HG03354 (cell line): ENCODE measurements at regions not wholly inside any gene's neighbourhood (a gene's known extent, or its start where the extent isn't known, plus 50 kb on each side); places are given as distances from the start of the nearest gene placed in this dataset.

Experiments
- ATAC-seq: cut with Tn5 transposase; IDR thresholded peaks from one replicate; pipeline ENCODE4 v1.9.1; 2021; ENCODE audit warnings: mild to moderate bottlenecking; ENCODE audit not compliant: unreplicated experiment, poor library complexity, severe bottlenecking

- ATAC-seq, result no peak
These were observed 593.7 kb upstream of the KLF4 start for GRCh38 chr9:108083160-108083750.

- no peak for ATAC-seq
These were observed 591.5 kb upstream of the KLF4 start for GRCh38 chr9:108081112-108081511.

GRCh38 chr9:108080285-108080684 lies 590.7 kb upstream of the KLF4 start:
- ATAC-seq, result no peak

- no peak for ATAC-seq
These were observed 589.2 kb upstream of the KLF4 start for GRCh38 chr9:108078811-108079210.

GRCh38 chr9:108078375-108078774 lies 588.8 kb upstream of the KLF4 start:
- ATAC-seq, result no peak

- no peak for ATAC-seq
These were observed 588.0 kb upstream of the KLF4 start for GRCh38 chr9:108077556-108077955.

GRCh38 chr9:108074900-108075299 lies 585.3 kb upstream of the KLF4 start:
- ATAC-seq, result no peak

GRCh38 chr9:108073823-108074222 lies 584.3 kb upstream of the KLF4 start:
- ATAC-seq, result no peak

- no peak for ATAC-seq
These were observed 583.2 kb upstream of the KLF4 start for GRCh38 chr9:108072740-108073139.

GRCh38 chr9:108070861-108071260 lies 581.3 kb upstream of the KLF4 start:
- no peak for ATAC-seq

- ATAC-seq, result no peak
These were observed 580.4 kb upstream of the KLF4 start for GRCh38 chr9:108069991-108070390.

- ATAC-seq, result no peak
These were observed 573.1 kb upstream of the KLF4 start for GRCh38 chr9:108062680-108063079.

GRCh38 chr9:108060175-108060574 lies 570.6 kb upstream of the KLF4 start:
- no peak for ATAC-seq

GRCh38 chr9:108058135-108058814 lies 568.7 kb upstream of the KLF4 start:
- no peak for ATAC-seq

- no peak for ATAC-seq
These were observed 568.0 kb upstream of the KLF4 start for GRCh38 chr9:108057421-108058134.

- no peak for ATAC-seq
These were observed 567.3 kb upstream of the KLF4 start for GRCh38 chr9:108056805-108057386.

- no peak for ATAC-seq
These were observed 566.7 kb upstream of the KLF4 start for GRCh38 chr9:108056084-108056804.

GRCh38 chr9:108054131-108054630 lies 564.6 kb upstream of the KLF4 start:
- no peak for ATAC-seq

- no peak for ATAC-seq
These were observed 564.0 kb upstream of the KLF4 start for GRCh38 chr9:108053555-108054061.
